Sigmoid colon (tissue), 6 donors: ENCODE measurements at regions not wholly inside any gene's neighbourhood (a gene's known extent, or its start where the extent isn't known, plus 50 kb on each side); places are given as distances from the start of the nearest gene placed in this dataset.

Source experiments
- DNase-seq: peaks from one replicate; pipeline ENCODE4 v3.0.0-alpha.2; 2019
- H3K27ac ChIP-seq, 4 donors: fragments of 200-600 bp; sonication (generic); one replicate each; pipeline ENCODE4 v1.5.1; 2016 to 2019; ENCODE audit warnings: mild to moderate bottlenecking in 1 of 4
- H3K27me3 ChIP-seq, 3 donors: fragments of 200-600 bp; sonication (generic); one replicate each; pipeline ENCODE4 v1.5.1; 2019; ENCODE audit warnings: mild to moderate bottlenecking in 1 of 3
- H3K36me3 ChIP-seq, 4 donors: fragments of 200-600 bp; sonication (generic); one replicate each; pipeline ENCODE4 v1.5.1; 2016 to 2019
- H3K4me1 ChIP-seq, 4 donors: fragments of 200-600 bp; sonication (generic); one replicate each; pipeline ENCODE4 v1.5.1; 2017 to 2019
- H3K4me3 ChIP-seq, 4 donors: fragments of 200-600 bp; sonication (generic); one replicate each; pipeline ENCODE4 v1.5.1; 2017 to 2019; ENCODE audit warnings: mild to moderate bottlenecking in 2 of 4, moderate library complexity in 1 of 4
- H3K9me3 ChIP-seq, 4 donors: fragments of 200-600 bp in 3 of 4; sonication (generic) in 3 of 4; one replicate each; pipeline versions ENCODE4 v1.5.1 to v1.6.1; 2013 to 2019
- EP300 ChIP-seq, 4 donors: sonication (generic); formaldehyde crosslinking; IDR thresholded peaks; one replicate each; pipeline ENCODE4 v1.6.1; 2017; ENCODE audit warnings: antibody characterized with exemption in 4 of 4
- POLR2A ChIP-seq, 2 donors: fragments of 450-650 bp; IDR thresholded peaks; one replicate each; pipeline ENCODE4 v1.6.1; 2016; ENCODE audit warnings: antibody characterized with exemption in 2 of 2, mild to moderate bottlenecking in 2 of 2, moderate library complexity in 2 of 2
- POLR2AphosphoS5 ChIP-seq, 4 donors: sonication (generic); formaldehyde crosslinking; IDR thresholded peaks; one replicate each; pipeline ENCODE4 v1.6.1; 2017; ENCODE audit warnings: antibody characterized with exemption in 4 of 4
- WGBS, 2 donors: extraction: QIAGEN DNeasy Blood & Tissue Kit; methylation state at CpG; one replicate each; pipeline ENCODE4 v1.1.7; 2013; 5-methylcytosine and 5-hydroxymethylcytosine counted together
- intact Hi-C: fragments of 100-400 bp; cut with DNase I; formaldehyde crosslinking; loops from one replicate; pipeline ENCODE4 v1.15.1; 2023
- TF ChIP-seq, protein P1 (sequence below), 4 experiments: fragments of 450-650 bp in 3 of 4; fragments of 200-600 bp in 1 of 4; IDR thresholded peaks; one replicate each; pipeline ENCODE4 v1.5.1; 2016 to 2019; ENCODE audit warnings: antibody characterized with exemption in 4 of 4, mild to moderate bottlenecking in 3 of 4, moderate library complexity in 2 of 4
- donor health status: healthy with polysubstance abuse.
- donor health status: healthy.

DNA sequence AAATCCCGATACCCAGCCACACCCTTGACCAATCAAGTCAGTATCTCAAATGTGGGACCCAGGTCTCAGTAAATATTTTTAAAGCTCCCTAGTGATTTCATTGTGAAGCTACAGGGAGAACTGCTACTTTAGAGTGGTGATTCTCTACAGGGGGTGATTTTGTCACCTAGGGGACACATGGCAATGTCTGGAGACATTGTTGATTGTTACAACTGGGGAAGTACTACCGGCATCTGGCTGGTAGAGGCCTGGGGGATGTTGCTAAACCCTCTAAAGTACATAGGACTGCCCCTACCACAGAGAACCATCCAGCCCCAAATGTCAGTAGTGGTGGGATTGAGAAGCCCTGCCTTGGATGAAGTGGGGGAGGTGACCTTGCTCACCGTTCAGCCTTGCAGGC is 152.9 kb downstream of the RPS24 start:
- Histone ChIP-seq H3K36me3 (no peaks in the 10 kb centered on the region), H3K9me3 (no peaks in the 10 kb centered on the region), H3K4me3 (no peak overlapping the region), H3K27me3 (no peaks in the 10 kb centered on the region), H3K27ac (no peak overlapping the region), H3K4me1 (peaks cover 0 to 2% (median 0%) of the 10 kb centered on the region in 4 donors)
- TF ChIP-seq, protein P1, sequence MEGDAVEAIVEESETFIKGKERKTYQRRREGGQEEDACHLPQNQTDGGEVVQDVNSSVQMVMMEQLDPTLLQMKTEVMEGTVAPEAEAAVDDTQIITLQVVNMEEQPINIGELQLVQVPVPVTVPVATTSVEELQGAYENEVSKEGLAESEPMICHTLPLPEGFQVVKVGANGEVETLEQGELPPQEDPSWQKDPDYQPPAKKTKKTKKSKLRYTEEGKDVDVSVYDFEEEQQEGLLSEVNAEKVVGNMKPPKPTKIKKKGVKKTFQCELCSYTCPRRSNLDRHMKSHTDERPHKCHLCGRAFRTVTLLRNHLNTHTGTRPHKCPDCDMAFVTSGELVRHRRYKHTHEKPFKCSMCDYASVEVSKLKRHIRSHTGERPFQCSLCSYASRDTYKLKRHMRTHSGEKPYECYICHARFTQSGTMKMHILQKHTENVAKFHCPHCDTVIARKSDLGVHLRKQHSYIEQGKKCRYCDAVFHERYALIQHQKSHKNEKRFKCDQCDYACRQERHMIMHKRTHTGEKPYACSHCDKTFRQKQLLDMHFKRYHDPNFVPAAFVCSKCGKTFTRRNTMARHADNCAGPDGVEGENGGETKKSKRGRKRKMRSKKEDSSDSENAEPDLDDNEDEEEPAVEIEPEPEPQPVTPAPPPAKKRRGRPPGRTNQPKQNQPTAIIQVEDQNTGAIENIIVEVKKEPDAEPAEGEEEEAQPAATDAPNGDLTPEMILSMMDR (IDR thresholded peaks at IDR 0.05): no peak
- TF ChIP-seq POLR2AphosphoS5 (IDR thresholded peaks at IDR 0.05): no peak
- TF ChIP-seq EP300 (IDR thresholded peaks at IDR 0.05): no peak
- no peak for TF ChIP-seq POLR2A (IDR thresholded peaks at IDR 0.05)
- intact Hi-C loops: no loop called here
- no peak for DNase-seq
- 85 to 88% methylated on average over 3 of the region's 3 CpGs for WGBS, 2 donors

DNA sequence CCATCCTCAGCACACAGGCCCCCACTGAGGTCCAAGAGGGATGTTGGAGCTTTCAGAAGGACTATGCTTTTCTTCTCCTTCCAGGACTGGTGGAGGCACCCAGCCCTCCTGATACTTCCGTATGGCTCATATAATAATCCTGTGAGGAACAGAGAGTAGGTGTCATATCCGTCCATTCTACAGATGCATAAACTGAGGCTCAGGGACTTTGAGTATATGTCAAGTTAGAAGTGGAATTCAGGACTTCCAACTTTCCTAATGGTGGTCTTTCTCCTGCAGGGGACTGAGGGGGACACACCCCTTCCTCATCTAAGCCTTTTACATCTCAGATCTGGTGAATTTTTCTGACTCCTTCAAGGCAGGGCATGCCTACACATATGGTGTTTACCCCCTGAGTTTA is 153.7 kb downstream of the RPS24 start:
- no peaks in the 10 kb centered on the region for H3K27me3 ChIP-seq
- 93 to 95% methylated on average over 2 of the region's 2 CpGs for WGBS, 2 donors
- peaks cover 0 to 2% (median 0%) of the 10 kb centered on the region in 4 donors for H3K4me1 ChIP-seq
- intact Hi-C loops: no loop called here
- no peak overlapping the region for H3K4me3 ChIP-seq
- H3K9me3 ChIP-seq: no peaks in the 10 kb centered on the region
- TF ChIP-seq POLR2A (IDR thresholded peaks at IDR 0.05) (no peak), POLR2AphosphoS5 (IDR thresholded peaks at IDR 0.05) (no peak)
- TF ChIP-seq, protein P1 (IDR thresholded peaks at IDR 0.05): no peak
- no peaks in the 10 kb centered on the region for H3K36me3 ChIP-seq
- no peak for DNase-seq
- H3K27ac ChIP-seq: no peak overlapping the region

DNA sequence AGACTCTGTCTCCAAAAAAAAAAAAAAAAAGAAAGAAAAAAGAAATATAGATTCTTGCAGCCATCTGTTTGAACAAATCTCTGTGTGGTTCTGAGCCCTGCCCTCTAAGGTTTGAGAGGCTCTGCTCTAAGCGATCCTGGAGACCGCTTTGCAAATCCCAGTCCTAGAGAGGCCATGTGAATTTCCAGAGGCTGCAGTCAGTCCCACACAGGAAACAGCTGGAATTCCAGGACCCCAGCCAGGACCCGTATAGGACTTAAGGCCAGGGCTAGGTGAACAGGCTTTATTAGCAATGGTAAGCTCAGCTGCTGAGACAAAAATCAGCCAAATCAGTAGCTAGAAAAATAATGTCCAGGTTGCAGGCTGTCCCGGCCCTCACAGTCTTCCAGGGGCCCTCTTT is 154.8 kb downstream of the RPS24 start:
- peaks cover 0 to 2% (median 0%) of the 10 kb centered on the region in 4 donors for H3K4me1 ChIP-seq
- no peaks in the 10 kb centered on the region for H3K27me3 ChIP-seq
- TF ChIP-seq EP300 (IDR thresholded peaks at IDR 0.05) (no peak), POLR2A (IDR thresholded peaks at IDR 0.05) (no peak), POLR2AphosphoS5 (IDR thresholded peaks at IDR 0.05) (no peak)
- TF ChIP-seq, protein P1 (IDR thresholded peaks at IDR 0.05): no peak
- H3K4me3 ChIP-seq: no peak overlapping the region
- H3K27ac ChIP-seq: no peak overlapping the region
- intact Hi-C loops: no loop called here
- no peaks in the 10 kb centered on the region for H3K36me3 ChIP-seq
- H3K9me3 ChIP-seq: peaks cover 0 to 4% (median 3%) of the 10 kb centered on the region in 4 donors
- no peak for DNase-seq
- 81 to 83% methylated on average over 4 of the region's 4 CpGs for WGBS, 2 donors

DNA sequence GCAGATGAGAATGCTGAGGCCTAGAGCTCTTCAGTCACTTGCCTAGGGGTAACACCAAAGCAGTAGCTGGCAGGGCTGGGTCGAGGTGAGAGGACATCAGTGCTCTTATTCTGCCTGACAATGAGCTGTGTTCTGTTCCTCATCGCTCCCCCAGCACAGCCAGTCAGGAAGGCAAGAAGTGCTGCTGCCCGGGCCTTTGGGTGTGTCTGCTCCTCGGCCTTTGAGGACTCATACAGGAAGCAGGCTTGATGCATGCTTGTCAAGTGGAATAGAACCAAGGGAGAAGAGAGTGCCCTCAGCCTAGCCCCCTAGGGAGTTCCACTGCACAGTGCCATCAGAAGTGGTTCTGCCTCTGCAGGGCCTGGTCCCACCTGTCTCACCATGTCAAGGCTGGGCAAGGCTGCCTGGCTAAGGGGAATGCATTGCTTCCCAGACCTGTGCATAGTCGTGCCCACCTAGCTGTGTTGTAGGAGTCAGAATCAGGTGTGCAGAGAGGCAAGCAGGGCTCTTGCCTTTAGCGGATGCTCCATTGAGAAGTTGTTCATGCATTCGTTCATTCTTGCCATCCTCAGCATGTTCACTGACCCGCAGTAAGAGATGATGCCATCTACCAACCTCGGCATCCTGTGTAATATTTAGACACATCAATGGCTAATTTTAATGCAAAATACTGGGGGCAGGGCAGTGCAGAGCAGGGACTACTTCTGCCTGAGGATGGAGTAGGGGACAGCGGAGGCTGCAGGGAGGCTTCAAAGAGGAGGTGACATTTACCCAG is 156.6 kb downstream of the RPS24 start:
- TF ChIP-seq POLR2A (IDR thresholded peaks at IDR 0.05): no peak
- TF ChIP-seq, protein P1 (IDR thresholded peaks at IDR 0.05): no peak
- no peak for TF ChIP-seq EP300 (IDR thresholded peaks at IDR 0.05)
- no peak for TF ChIP-seq POLR2AphosphoS5 (IDR thresholded peaks at IDR 0.05)
- H3K27me3 ChIP-seq: no peaks in the 10 kb centered on the region
- intact Hi-C loops: no loop called here
- WGBS, 2 donors: 66 to 78% methylated on average over 10 of the region's 10 CpGs
- no peak overlapping the region for H3K27ac ChIP-seq
- no peaks in the 10 kb centered on the region for H3K4me1 ChIP-seq
- H3K36me3 ChIP-seq: no peaks in the 10 kb centered on the region
- H3K4me3 ChIP-seq: no peak overlapping the region
- DNase-seq: no peak
- H3K9me3 ChIP-seq: peaks cover 0 to 6% (median 4%) of the 10 kb centered on the region in 4 donors
